OCI-LY7 (cell line): ENCODE measurements at regions not wholly inside any gene's neighbourhood (a gene's known extent, or its start where the extent isn't known, plus 50 kb on each side); places are given as distances from the start of the nearest gene placed in this dataset.
"Not testable (repeated sequence)": the region's sequence is repeated elsewhere in the genome, so short reads cannot be mapped to it uniquely, and the experiment has no call there.

Experiments
- BruUV-seq: library from RNA; stranded (reverse); fragments of 400-500 nt; replicated peaks from 2 replicates; lab custom pipeline; 2021; lab: Mats Ljungman, UMichigan
- CTCF ChIA-PET: fragments of 300-600 bp; sonication (Branson Sonifier 250); formaldehyde crosslinking; loops from one replicate; lab custom pipeline; 2022; ENCODE audit warnings: antibody characterized with exemption; ENCODE audit not compliant: unreplicated experiment; lab: Charles Lee
- POLR2A ChIA-PET: fragments of 300-600 bp; sonication (Branson Sonifier 250); formaldehyde crosslinking; loops from one replicate; lab custom pipeline; 2022; ENCODE audit warnings: antibody characterized with exemption; lab: Charles Lee
- DNase-seq: peaks from one replicate; pipeline ENCODE4 v3.0.0-alpha.2; 2015; ENCODE audit warnings: low spot score
- H2AFZ ChIP-seq: fragments of 200-600 bp; sonication (generic), shearing (Covaris generic); 2 replicates; pipeline ENCODE4 v1.6.1; 2014; ENCODE audit warnings: mild to moderate bottlenecking, antibody characterized with exemption, low read length, moderate library complexity
- H3K27ac ChIP-seq: fragments of 200-600 bp; sonication (generic); 2 replicates; pipeline ENCODE4 v1.5.1; 2014; ENCODE audit warnings: mixed run types, low read depth, mild to moderate bottlenecking, moderate library complexity, low read length, inconsistent platforms; ENCODE audit not compliant: poor library complexity, severe bottlenecking
- H3K36me3 ChIP-seq: fragments of 200-600 bp; sonication (generic); 2 replicates; pipeline ENCODE4 v1.6.1; 2014; ENCODE audit warnings: mild to moderate bottlenecking, antibody characterized with exemption, low read length, moderate library complexity, mixed read lengths; ENCODE audit not compliant: insufficient read depth
- H3K4me1 ChIP-seq: fragments of 200-600 bp; sonication (generic); 2 replicates; pipeline ENCODE4 v1.5.1; 2014; ENCODE audit warnings: mild to moderate bottlenecking, low read length; ENCODE audit not compliant: insufficient read depth, poor library complexity, severe bottlenecking
- H3K4me2 ChIP-seq: fragments of 200-600 bp; sonication (generic); 2 replicates; pipeline ENCODE4 v1.6.1; 2014; ENCODE audit warnings: mild to moderate bottlenecking, low read length
- H3K4me3 ChIP-seq: fragments of 200-600 bp; sonication (generic); 2 replicates; pipeline ENCODE4 v1.5.1; 2014; ENCODE audit warnings: mild to moderate bottlenecking, low read depth, low read length; ENCODE audit not compliant: poor library complexity, severe bottlenecking
- H3K79me2 ChIP-seq: fragments of 200-600 bp; sonication (generic); 2 replicates; pipeline ENCODE4 v1.6.1; 2016; ENCODE audit warnings: low read depth, mild to moderate bottlenecking, low read length, moderate library complexity, mixed read lengths; ENCODE audit not compliant: insufficient read depth
- H3K9me2 ChIP-seq: fragments of 200-600 bp; sonication (generic); 2 replicates; pipeline ENCODE4 v1.6.1; 2016; ENCODE audit warnings: mild to moderate bottlenecking, low read length, mixed read lengths; ENCODE audit not compliant: insufficient read depth
- H3K9me3 ChIP-seq: fragments of 200-600 bp; sonication (generic); 2 replicates; pipeline ENCODE4 v1.6.1; 2014; ENCODE audit warnings: mild to moderate bottlenecking, mixed run types, low read length, mixed read lengths
- H4K20me1 ChIP-seq: fragments of 200-600 bp; sonication (generic); 2 replicates; pipeline ENCODE4 v1.6.1; 2014; ENCODE audit warnings: mild to moderate bottlenecking, antibody characterized with exemption, low read length, moderate library complexity, mixed read lengths; ENCODE audit not compliant: insufficient read depth
- EZH2phosphoT487 ChIP-seq: fragments of 200-600 bp; sonication (generic); IDR thresholded peaks from 2 replicates; pipeline ENCODE4 v1.6.1; 2018; ENCODE audit warnings: low read depth, borderline replicate concordance, mild to moderate bottlenecking, mixed run types, antibody characterized with exemption, low read length, moderate library complexity, mixed read lengths
- intact Hi-C: fragments of 100-400 bp; cut with micrococcal nuclease; formaldehyde crosslinking; loops from one replicate; pipeline ENCODE4 v1.10.0; 2022; ENCODE audit not compliant: unreplicated experiment
- TF ChIP-seq, protein P1 (sequence below): fragments of 200-600 bp; sonication (generic); conservative IDR thresholded peaks from 2 replicates; pipeline ENCODE4 v1.5.1; 2014; ENCODE audit warnings: mild to moderate bottlenecking, antibody characterized with exemption, low read length, moderate library complexity, mixed read lengths

DNA sequence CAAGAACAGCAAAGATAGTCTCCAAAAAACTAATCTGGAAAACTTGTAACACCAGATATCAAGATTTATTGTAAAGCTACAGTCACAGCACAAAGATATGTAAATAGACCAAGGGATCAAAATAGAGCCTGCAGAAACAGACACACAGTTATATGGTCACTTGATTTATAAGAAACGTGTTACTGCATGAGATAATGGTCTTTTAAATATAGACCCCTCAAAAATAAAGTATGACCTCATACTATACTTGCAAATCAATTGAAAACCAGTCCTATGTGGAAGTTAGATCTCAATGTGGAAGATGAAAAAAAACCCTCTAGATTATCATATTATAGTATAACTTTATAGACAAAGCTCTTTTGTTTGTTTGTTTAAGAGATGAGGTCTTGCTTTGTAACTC is 247.3 kb upstream of the CNR1 start:
- Histone ChIP-seq H3K4me2 (no peak overlapping the region), H2AFZ (no peak overlapping the region), H3K9me2 (no peaks in the 10 kb centered on the region), H3K79me2 (no peaks in the 10 kb centered on the region), H3K27ac (no peak overlapping the region), H3K4me1 (no peaks in the 10 kb centered on the region), H3K36me3 (no peaks in the 10 kb centered on the region), H4K20me1 (no peaks in the 10 kb centered on the region), H3K9me3 (no peaks in the 10 kb centered on the region; the same call in 1 of the 2 replicates), H3K4me3 (no peak overlapping the region)
- intact Hi-C loops: no loop called here
- BruUV-seq: no TSS peak
- DNase-seq: no peak
- TF ChIP-seq, protein P1, sequence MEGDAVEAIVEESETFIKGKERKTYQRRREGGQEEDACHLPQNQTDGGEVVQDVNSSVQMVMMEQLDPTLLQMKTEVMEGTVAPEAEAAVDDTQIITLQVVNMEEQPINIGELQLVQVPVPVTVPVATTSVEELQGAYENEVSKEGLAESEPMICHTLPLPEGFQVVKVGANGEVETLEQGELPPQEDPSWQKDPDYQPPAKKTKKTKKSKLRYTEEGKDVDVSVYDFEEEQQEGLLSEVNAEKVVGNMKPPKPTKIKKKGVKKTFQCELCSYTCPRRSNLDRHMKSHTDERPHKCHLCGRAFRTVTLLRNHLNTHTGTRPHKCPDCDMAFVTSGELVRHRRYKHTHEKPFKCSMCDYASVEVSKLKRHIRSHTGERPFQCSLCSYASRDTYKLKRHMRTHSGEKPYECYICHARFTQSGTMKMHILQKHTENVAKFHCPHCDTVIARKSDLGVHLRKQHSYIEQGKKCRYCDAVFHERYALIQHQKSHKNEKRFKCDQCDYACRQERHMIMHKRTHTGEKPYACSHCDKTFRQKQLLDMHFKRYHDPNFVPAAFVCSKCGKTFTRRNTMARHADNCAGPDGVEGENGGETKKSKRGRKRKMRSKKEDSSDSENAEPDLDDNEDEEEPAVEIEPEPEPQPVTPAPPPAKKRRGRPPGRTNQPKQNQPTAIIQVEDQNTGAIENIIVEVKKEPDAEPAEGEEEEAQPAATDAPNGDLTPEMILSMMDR: no peak
- TF ChIP-seq EZH2phosphoT487: no peak
- ChIA-PET CTCF (no interaction called here), POLR2A (interaction anchor here (0.6 to 0.7 kb wide), 2 partner anchors 121 to 137 kb away, joined by 3 to 6 read pairs; no protein-coding TSS in a partner anchor)

- H3K79me2 ChIP-seq, intact Hi-C loops, H4K20me1 ChIP-seq, H3K36me3 ChIP-seq, DNase-seq, POLR2A ChIA-PET, H3K9me3 ChIP-seq, H3K27ac ChIP-seq, BruUV-seq, CTCF ChIA-PET, H3K4me1 ChIP-seq, H3K4me2 ChIP-seq, H3K4me3 ChIP-seq, H2AFZ ChIP-seq, H3K9me2 ChIP-seq: not testable (repeated sequence)
These were observed 242.2 kb upstream of the CNR1 start for GRCh38 chr6:88408355-88408754.

DNA sequence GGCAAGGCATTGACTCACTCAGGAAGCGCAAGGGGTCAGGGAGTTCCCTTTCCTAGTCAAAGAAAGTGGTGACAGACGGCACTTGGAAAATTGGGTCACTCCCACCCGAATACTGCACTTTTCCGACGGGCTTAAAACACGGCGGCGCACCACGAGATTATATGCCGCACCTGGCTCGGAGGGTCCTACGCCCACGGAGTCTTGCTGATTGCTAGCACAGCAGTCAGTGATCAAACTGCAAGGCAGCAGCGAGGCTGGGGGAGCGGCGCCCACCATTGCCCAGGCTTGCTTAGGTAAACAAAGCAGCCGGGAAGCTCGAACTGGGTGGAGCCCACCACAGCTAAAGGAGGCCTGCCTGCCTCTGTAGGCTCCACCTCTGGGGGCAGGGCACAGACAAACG is 240.5 kb upstream of the CNR1 start:
- H3K4me2 ChIP-seq, H3K9me3 ChIP-seq, H3K36me3 ChIP-seq, CTCF ChIA-PET, intact Hi-C loops, H4K20me1 ChIP-seq, DNase-seq, POLR2A ChIA-PET, H2AFZ ChIP-seq, BruUV-seq, H3K9me2 ChIP-seq, H3K4me3 ChIP-seq, H3K79me2 ChIP-seq, H3K4me1 ChIP-seq, H3K27ac ChIP-seq: not testable (repeated sequence)

GRCh38 chr6:88403486-88403885 is 237.3 kb upstream of the CNR1 start:
- BruUV-seq: no TSS peak
- no peaks in the 10 kb centered on the region; the same call in 1 of the 2 replicates for H3K9me2 ChIP-seq
- no peak overlapping the region for H3K4me2 ChIP-seq
- CTCF ChIA-PET: no interaction called here
- no peaks in the 10 kb centered on the region for H3K4me1 ChIP-seq
- H3K27ac ChIP-seq: no peak overlapping the region
- H3K79me2 ChIP-seq: no peaks in the 10 kb centered on the region
- intact Hi-C loops: no loop called here
- H3K36me3 ChIP-seq: no peaks in the 10 kb centered on the region
- TF ChIP-seq, protein P1: no peak
- no peak for TF ChIP-seq EZH2phosphoT487
- H3K9me3 ChIP-seq: no peaks in the 10 kb centered on the region
- H3K4me3 ChIP-seq: no peak overlapping the region
- H2AFZ ChIP-seq: no peak overlapping the region
- POLR2A ChIA-PET: no interaction called here
- H4K20me1 ChIP-seq: no peaks in the 10 kb centered on the region
- no peak for DNase-seq
